Epithelial cell of proximal tubule (primary cell): ENCODE measurements at regions not wholly inside any gene's neighbourhood (a gene's known extent, or its start where the extent isn't known, plus 50 kb on each side); places are given as distances from the start of the nearest gene placed in this dataset.

Experiments used
- DNase-seq: peaks from one replicate; pipeline ENCODE4 v3.0.0-alpha.2; 2011; ENCODE audit warnings: low read depth
- H3K4me3 ChIP-seq: 2 replicates; pipeline ENCODE4 v1.5.1; 2011; ENCODE audit warnings: low read depth, mild to moderate bottlenecking, low read length
- TF ChIP-seq, protein P1 (sequence below): conservative IDR thresholded peaks from 2 replicates; pipeline ENCODE4 v1.5.1; 2012; ENCODE audit warnings: low read depth, mild to moderate bottlenecking, low read length

DNA sequence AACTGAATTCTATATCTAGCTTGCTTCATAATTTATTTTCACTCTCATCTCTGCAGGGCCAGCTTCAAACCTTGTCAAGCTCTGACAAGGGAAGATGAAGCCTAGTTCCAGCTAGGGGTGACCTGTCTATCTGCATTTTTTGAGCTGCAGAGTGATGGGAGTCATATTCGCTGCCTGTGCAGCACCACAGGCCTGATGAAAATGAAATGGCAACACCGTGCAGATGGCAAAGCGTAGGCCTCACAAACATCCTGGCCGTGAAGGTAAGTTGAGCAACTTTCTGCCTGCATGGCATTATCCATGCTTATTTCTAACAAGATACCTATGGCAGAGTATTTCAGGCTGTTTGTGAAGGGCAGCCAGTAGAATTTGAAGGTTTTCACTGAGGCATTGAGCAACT is 86.4 kb upstream of the C1QTNF9B start:
- no peak for DNase-seq
- no peak overlapping the region for H3K4me3 ChIP-seq
- TF ChIP-seq, protein P1, sequence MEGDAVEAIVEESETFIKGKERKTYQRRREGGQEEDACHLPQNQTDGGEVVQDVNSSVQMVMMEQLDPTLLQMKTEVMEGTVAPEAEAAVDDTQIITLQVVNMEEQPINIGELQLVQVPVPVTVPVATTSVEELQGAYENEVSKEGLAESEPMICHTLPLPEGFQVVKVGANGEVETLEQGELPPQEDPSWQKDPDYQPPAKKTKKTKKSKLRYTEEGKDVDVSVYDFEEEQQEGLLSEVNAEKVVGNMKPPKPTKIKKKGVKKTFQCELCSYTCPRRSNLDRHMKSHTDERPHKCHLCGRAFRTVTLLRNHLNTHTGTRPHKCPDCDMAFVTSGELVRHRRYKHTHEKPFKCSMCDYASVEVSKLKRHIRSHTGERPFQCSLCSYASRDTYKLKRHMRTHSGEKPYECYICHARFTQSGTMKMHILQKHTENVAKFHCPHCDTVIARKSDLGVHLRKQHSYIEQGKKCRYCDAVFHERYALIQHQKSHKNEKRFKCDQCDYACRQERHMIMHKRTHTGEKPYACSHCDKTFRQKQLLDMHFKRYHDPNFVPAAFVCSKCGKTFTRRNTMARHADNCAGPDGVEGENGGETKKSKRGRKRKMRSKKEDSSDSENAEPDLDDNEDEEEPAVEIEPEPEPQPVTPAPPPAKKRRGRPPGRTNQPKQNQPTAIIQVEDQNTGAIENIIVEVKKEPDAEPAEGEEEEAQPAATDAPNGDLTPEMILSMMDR = no peak

DNA sequence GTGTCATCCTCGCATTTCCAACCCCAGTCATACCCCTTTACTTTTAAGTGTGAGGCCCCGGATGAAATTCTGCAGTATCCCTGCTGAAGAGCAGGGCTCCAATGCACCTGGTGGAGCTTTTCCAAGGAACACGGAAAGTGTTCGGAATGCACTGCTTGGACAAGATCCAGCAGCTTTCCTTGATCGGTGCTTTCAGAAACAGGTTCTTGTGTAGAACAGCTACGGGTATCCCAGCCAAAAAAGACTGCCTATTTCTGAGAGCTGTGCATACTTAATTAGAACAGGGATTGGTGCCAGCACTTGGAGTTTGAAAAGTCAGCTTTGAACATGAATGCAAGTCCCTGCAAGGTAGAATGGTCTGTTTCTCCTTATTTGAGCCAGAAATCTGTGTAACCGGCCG is 87.2 kb upstream of the C1QTNF9B start:
- TF ChIP-seq, protein P1 = no peak
- no peak for DNase-seq
- H3K4me3 ChIP-seq = no peak overlapping the region

GRCh38 chr13:23985060-23985459 is 87.8 kb upstream of the C1QTNF9B start:
- DNase-seq = no peak
- TF ChIP-seq, protein P1 = no peak
- H3K4me3 ChIP-seq = no peak overlapping the region

GRCh38 chr13:23985839-23986238 is 88.5 kb upstream of the C1QTNF9B start:
- DNase-seq = no peak
- H3K4me3 ChIP-seq = no peak overlapping the region
- TF ChIP-seq, protein P1 = no peak

DNA sequence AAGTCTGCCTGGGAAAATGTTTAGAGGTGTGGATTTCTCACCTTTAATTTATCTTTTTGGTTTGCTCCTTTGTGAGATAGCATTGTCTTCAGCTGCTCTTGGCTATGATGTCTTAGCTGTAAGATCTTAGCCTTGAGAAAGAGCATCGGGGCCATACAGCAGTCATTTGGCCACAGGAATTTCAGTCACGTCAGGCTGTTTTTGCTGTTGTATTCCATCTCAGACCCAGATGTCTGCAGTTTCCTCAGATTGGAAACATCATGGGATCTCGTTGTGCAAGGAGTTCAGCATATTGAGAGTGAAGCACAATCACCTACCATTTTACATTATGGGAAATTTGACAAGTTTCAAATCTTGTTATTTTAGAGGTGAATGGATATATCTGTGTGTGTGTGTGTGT is 89.3 kb upstream of the C1QTNF9B start:
- DNase-seq = no peak
- TF ChIP-seq, protein P1 = no peak
- no peak overlapping the region for H3K4me3 ChIP-seq

DNA sequence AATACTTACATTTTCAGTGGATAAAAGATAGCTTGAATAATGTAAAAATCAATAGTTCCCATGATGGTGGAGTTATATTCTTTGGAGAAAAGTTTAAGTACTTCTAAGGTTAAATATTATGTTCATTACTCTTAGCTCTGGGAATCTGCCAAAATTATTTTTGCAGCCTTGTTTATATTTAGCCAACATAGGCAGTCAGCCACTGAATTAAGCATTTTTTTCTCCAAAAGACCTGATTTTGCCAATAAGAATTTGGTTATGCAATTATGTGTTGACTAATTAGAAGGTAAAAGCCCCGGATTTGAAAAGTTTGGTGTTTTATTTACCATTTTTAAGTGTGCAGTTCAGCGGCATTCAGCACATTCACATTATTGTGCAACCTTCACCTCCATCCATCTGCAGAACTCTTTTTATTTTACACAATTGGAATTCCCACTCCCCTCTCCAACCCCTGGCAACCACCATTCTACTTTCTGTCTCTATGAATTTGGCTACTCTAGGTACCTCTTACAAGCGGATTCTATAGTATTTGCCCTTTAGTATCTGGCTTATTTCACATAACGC is 90.1 kb upstream of the C1QTNF9B start:
- H3K4me3 ChIP-seq = no peak overlapping the region
- TF ChIP-seq, protein P1 = no peak
- no peak for DNase-seq

GRCh38 chr13:23988546-23989122 is 91.3 kb upstream of the C1QTNF9B start:
- TF ChIP-seq, protein P1 = no peak
- DNase-seq = no peak
- no peak overlapping the region for H3K4me3 ChIP-seq
